ENCODE measurements at regions not wholly inside any gene's neighbourhood (a gene's known extent, or its start where the extent isn't known, plus 50 kb on each side); places are given as distances from the start of the nearest gene placed in this dataset.

DNA sequence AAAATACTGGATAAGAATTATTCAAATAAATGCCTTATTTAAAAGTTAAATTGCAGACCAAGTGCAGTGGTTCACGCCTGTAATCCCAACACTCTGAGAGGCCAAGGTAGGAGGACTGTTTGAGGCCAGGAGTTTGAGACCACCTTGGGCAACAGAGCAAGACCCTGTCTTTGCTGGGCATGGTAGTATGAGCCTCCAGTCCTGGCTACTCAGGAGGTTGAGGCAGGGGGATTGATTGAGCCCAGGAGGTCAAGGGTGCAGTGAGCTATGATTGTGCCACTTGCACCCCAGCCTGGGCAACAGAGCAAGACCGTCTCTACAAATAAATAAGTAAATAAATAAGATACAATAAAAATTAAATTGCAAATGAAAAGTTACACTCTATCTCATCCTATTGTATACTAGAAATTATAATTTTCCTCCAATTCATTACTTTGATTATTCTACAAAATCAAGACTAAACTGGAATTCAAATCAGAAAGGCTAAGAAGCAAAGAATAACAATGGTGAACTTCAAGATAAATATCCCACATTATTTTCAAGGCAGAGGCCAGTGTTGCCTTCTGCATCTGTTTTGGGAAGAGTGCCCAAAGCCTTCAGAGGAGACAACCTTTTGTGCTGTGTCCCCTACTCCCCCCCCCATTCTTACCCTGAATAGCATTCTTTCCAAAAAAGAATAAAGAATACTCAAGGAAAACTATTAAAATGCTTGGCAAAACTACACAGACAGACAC, 73.3 kb upstream of the IRF2BP2 start:
- Histone ChIP-seq H3K4me1 (ENCODE audit: insufficient read depth, low read length) (peaks cover 9% of the 10 kb centered on the region), H3K9ac (ENCODE audit: low read depth, low read length) (no peak overlapping the region), H3K9me3 (ENCODE audit: control insufficient read depth, insufficient read depth, low read length) (peaks cover 7% of the 10 kb centered on the region; the same call in 1 of the 2 replicates), H3K36me3 (ENCODE audit: insufficient read depth, low read length) (no peaks in the 10 kb centered on the region)

DNA sequence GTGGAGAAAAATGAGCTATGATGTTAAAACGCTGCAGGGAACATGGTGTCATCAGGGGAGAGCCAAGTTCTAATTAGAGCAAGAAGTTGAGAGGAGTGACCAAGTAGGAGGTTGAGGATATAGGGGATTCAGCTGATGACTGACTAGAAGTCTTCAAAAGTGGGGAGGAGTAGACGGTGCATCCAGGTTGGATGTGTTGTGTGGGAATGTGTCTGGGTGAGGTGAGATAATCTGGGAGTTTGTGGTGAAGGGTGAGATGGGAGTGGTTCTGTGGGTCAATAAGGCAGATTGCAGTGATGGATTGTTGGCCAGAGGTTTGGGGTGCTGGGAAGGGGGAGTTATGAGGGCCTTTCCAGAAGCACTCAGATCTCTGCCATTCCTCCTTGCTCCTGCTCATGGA, 72.0 kb upstream of the IRF2BP2 start:
- no peak overlapping the region for H3K9ac ChIP-seq (ENCODE audit: low read depth, low read length)
- H3K36me3 ChIP-seq (ENCODE audit: insufficient read depth, low read length), result no peaks in the 10 kb centered on the region
- peaks cover 7% of the 10 kb centered on the region; the same call in 1 of the 2 replicates for H3K9me3 ChIP-seq (ENCODE audit: control insufficient read depth, insufficient read depth, low read length)
- H3K4me1 ChIP-seq (ENCODE audit: insufficient read depth, low read length), result peaks cover 9% of the 10 kb centered on the region

DNA sequence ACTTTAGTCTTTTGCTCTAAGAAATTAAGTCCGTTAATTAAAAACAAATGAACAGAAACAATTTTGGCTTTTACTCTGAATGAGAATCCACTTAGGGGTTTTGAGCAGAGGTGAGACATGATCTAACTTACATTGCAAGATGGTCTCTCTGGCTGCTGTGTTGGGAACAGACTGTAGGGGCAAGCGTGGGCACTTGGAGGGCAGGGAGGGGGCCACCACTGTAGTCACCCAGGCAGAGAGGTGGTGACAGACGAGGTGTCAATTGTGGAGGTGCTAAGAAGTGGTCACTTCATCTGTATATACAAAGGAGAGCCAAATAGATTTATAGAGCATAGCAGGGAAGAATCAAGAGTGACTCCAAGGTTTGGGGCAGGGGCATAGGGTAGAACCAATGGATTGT, 71.1 kb upstream of the IRF2BP2 start:
- peaks cover 4% of the 10 kb centered on the region; the same call in 1 of the 2 replicates for H3K9me3 ChIP-seq (ENCODE audit: control insufficient read depth, insufficient read depth, low read length)
- peaks cover 9% of the 10 kb centered on the region for H3K4me1 ChIP-seq (ENCODE audit: insufficient read depth, low read length)
- no peaks in the 10 kb centered on the region for H3K36me3 ChIP-seq (ENCODE audit: insufficient read depth, low read length)
- no peak overlapping the region for H3K9ac ChIP-seq (ENCODE audit: low read depth, low read length)

DNA sequence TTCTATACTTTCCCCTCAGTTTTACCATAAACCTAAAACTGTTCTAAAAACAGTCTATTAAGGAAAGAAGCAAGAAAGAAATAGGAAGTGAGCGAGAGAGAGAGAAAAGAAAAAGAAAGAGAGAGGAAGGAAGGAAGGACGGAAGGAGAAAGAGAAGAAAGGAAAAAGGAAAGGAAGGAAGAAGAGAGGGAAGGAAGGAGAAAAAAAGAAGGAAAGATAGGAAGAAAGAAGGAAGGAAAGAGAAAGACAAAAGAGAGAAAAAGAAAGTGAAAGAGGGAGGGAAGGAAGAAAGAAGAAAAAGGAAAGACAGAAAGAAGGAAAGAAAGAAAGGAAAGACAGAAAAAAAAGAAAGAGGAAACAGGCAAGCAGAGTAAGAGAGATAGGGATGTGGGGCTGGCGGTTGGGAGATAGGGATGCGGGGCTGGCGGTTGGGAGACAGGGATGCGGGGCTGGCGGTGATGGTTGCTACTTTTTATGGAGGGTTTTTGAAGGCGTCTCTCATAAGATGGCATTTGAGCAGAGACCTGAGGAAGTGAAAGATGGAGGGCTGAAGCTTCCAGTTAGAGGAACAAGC, 70.4 kb upstream of the IRF2BP2 start:
- Histone ChIP-seq H3K4me1 (ENCODE audit: insufficient read depth, low read length) (peaks cover 9% of the 10 kb centered on the region), H3K36me3 (ENCODE audit: insufficient read depth, low read length) (no peaks in the 10 kb centered on the region), H3K9me3 (ENCODE audit: control insufficient read depth, insufficient read depth, low read length) (peaks cover 1% of the 10 kb centered on the region; the same call in 1 of the 2 replicates), H3K9ac (ENCODE audit: low read depth, low read length) (no peak overlapping the region)

DNA sequence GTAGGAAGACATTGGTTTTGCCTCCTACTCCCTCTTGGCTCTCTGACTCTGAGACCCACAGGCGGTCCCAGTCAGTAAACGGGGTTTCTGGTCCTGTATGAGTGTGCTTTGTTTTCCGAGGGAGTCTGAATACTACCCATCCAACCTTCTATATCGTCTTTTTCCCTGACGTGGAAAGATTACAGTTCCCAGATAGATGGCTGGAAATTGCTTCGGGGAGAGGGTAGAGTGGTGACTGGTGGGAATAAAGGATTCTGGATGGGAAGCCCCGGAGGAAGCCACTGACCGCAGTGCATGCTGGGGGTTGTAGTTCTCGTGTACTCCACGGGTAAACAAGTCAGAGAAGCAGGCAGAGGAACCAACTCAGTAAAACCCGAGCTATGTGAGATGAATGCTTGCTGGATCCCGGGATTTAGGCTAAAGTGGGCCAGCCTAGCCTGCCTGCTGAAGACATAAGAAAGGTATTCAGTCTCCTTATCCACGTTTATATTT, 66.2 kb upstream of the IRF2BP2 start:
- H3K9me3 ChIP-seq (ENCODE audit: control insufficient read depth, insufficient read depth, low read length), result no peaks in the 10 kb centered on the region
- H3K4me1 ChIP-seq (ENCODE audit: insufficient read depth, low read length), result no peaks in the 10 kb centered on the region
- H3K36me3 ChIP-seq (ENCODE audit: insufficient read depth, low read length), result no peaks in the 10 kb centered on the region
- H3K9ac ChIP-seq (ENCODE audit: low read depth, low read length), result peak overlapping the region; percentile 55; the same call in 1 of the 2 replicates

DNA sequence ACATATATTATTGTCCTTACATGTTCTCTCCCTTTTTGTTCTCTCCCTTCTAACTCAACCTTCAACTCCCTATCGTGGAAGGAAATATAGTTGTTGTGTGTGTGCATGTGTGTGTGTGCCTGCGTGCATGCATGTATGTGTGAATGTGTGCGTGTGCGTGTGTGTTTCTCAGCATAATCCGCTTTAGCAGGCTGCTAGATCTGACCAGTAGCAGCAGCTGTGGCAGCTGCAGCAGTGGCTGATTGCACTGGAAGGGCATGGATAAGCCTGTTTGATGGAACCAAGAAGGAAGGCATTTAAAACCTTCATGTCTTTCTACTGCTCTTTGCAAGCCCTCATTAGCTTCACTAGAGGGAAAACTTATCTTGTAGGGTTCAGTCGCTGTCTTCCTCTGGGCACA, 65.6 kb upstream of the IRF2BP2 start:
- Histone ChIP-seq H3K4me1 (ENCODE audit: insufficient read depth, low read length) (no peaks in the 10 kb centered on the region), H3K9ac (ENCODE audit: low read depth, low read length) (peak overlapping the region; percentile 55; the same call in 1 of the 2 replicates), H3K36me3 (ENCODE audit: insufficient read depth, low read length) (no peaks in the 10 kb centered on the region), H3K9me3 (ENCODE audit: control insufficient read depth, insufficient read depth, low read length) (no peaks in the 10 kb centered on the region)

DNA sequence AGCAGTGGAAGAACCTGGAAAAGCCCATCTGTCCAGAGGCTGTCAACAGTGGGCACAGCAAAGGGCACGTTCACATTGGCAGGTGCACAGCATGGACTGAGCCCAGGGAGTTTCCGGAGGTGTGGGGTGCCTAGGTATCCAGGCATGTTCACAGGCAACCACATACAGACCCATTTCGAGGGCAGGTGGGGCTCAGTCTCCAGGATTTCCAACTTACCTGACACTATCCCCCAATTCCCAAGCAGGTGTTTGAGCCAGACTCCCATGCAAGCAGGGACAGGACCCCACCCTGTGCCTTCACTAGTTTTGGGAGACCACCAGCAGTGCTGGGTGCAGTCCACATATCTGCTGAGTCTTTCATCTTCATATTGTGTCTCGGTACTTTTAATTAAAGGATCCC, 65.0 kb upstream of the IRF2BP2 start:
- Histone ChIP-seq H3K36me3 (ENCODE audit: insufficient read depth, low read length) (no peaks in the 10 kb centered on the region), H3K4me1 (ENCODE audit: insufficient read depth, low read length) (no peaks in the 10 kb centered on the region), H3K9me3 (ENCODE audit: control insufficient read depth, insufficient read depth, low read length) (no peaks in the 10 kb centered on the region), H3K9ac (ENCODE audit: low read depth, low read length) (no peak overlapping the region)

DNA sequence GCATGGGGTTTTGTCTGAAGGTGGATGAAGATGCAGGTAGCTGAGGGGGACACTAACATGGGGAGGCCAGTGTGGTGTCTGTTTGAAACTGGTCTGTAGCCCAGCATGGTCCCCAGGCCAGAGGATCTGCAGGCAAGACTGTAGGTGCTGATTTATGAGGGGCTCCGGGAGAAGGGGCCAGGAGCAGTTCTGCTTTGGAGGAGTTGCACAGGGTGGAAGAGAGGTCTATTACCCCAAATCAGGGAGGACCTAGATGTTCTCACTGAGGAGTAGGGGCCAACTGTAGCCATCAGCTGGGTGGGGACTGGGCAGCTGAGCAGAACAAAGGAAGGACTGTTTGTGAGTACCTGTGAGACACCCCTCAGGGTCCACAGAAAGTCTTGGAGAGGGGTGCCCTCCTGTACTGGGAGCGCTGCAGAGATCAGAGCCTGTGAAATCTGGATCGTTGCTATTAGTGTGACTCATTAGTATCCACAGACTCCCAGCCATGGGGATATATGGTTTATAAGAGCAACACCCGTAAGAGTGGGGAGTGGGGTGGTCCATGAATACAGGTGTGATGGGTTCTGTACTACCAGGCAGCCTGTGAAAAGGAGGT, 64.3 kb upstream of the IRF2BP2 start:
- no peaks in the 10 kb centered on the region for H3K36me3 ChIP-seq (ENCODE audit: insufficient read depth, low read length)
- no peaks in the 10 kb centered on the region for H3K9me3 ChIP-seq (ENCODE audit: control insufficient read depth, insufficient read depth, low read length)
- no peak overlapping the region for H3K9ac ChIP-seq (ENCODE audit: low read depth, low read length)
- no peaks in the 10 kb centered on the region for H3K4me1 ChIP-seq (ENCODE audit: insufficient read depth, low read length)

DNA sequence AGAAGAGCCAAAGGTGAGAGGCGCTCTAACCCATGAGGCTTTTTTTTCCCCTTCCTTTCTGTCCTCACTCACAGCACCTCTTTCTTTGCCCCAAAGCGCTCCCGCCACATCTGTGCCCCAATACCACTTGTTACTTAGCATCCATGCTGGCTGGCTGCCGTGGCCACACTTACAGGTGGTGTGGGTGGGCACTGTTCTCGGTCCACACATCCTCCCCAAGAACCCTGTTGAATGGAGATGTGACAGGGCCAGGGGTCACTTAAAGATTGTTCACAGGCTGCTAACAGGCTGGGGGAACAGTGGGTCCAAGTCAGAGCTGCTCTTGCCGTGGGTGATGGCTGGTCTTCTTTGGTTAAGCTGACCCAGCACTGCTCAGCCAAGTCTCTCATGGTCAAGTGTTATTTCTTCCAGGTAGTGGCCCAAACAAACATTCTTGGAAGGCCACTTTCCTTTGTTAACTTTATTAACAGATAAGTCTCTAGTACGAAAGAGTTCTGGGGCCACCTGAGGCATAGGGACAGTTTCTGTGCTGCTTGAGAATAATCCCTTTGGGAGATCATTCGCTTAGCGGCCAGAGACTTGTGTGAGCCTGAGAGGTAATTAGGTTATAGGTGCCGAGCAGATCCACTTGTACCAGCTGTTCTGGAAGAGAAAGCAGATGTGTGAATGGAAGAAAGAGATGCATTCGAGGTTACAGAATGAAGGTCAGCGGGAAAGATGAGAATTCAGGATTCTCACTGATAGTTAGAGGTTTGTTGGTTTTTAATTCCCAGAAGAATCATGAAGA, 62.6 kb upstream of the IRF2BP2 start:
- Histone ChIP-seq H3K36me3 (ENCODE audit: insufficient read depth, low read length) (no peaks in the 10 kb centered on the region), H3K9me3 (ENCODE audit: control insufficient read depth, insufficient read depth, low read length) (peaks cover 9% of the 10 kb centered on the region), H3K9ac (ENCODE audit: low read depth, low read length) (no peak overlapping the region), H3K4me1 (ENCODE audit: insufficient read depth, low read length) (no peaks in the 10 kb centered on the region)

DNA sequence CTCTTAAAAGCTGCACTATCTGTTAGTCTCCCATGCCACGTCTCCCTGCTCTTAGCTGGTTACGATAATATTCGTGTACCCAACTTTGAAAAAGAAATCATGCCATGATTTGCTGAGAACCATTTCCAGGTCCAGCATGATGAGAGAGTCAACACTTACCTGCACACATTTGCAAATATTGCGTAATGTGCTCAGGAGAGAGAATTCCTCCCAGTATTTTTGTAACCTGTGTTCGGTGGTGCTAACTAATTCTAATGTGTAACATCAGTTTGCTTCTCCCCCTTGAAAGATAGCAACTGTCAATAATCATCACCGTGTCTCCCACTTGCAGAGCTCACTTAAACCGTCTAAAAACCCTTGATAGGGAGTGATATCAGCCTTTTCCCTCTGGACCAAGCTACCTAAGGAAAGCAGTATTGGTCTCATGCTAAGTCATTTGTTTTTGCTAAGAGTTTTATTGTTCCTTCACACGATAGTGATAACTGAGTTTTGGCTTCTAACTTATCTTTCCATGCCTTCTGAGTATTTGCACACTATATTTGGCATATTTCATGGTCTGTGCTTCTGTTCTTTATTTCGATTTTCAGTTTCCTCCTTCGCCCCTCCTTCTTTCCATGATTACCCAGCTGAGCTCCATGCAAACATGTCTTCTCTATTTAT, 61.1 kb upstream of the IRF2BP2 start:
- H3K9me3 ChIP-seq (ENCODE audit: control insufficient read depth, insufficient read depth, low read length), result peaks cover 15% of the 10 kb centered on the region
- no peaks in the 10 kb centered on the region for H3K4me1 ChIP-seq (ENCODE audit: insufficient read depth, low read length)
- H3K9ac ChIP-seq (ENCODE audit: low read depth, low read length), result no peak overlapping the region
- H3K36me3 ChIP-seq (ENCODE audit: insufficient read depth, low read length), result no peaks in the 10 kb centered on the region

DNA sequence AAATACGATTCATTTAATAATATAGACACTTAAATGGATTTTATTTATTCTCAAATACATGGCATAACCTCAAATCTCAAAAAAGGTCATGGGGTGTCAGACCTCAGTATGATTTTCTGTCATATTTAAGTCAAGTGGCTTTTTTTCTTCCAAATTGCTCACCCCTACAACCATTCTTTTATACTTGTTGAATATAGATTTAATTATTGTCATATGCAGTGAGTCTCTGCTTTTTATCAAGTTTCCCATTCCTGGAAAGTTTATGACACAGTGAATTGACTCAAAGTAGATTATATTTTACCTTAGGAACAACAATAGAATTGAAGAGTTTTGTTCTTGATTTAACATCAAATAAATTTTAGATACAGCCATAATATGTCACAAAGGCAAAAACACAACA, 59.5 kb upstream of the IRF2BP2 start:
- Histone ChIP-seq H3K9me3 (ENCODE audit: control insufficient read depth, insufficient read depth, low read length) (peaks cover 15% of the 10 kb centered on the region), H3K9ac (ENCODE audit: low read depth, low read length) (no peak overlapping the region), H3K4me1 (ENCODE audit: insufficient read depth, low read length) (no peaks in the 10 kb centered on the region), H3K36me3 (ENCODE audit: insufficient read depth, low read length) (no peaks in the 10 kb centered on the region)

DNA sequence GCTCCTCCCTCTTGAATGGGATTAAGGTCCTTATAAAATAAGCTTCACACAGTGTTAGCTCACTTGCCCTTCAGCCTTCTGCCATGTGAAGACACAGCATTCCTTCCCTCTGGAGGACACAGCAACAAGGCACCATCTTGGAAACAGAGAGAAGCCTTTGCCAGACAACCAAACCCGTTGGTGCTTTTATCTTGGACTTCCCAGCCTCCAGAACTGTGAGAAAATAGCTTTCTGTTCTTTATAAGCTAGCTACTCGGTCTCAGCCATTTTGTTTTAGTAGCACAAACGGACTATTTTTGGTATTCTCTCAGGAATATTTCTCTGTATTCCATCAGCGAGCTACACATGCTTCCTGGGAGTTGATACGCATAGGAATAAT, 58.6 kb upstream of the IRF2BP2 start:
- H3K4me1 ChIP-seq (ENCODE audit: insufficient read depth, low read length), result no peaks in the 10 kb centered on the region
- no peak overlapping the region for H3K9ac ChIP-seq (ENCODE audit: low read depth, low read length)
- H3K36me3 ChIP-seq (ENCODE audit: insufficient read depth, low read length), result no peaks in the 10 kb centered on the region
- H3K9me3 ChIP-seq (ENCODE audit: control insufficient read depth, insufficient read depth, low read length), result peaks cover 15% of the 10 kb centered on the region

DNA sequence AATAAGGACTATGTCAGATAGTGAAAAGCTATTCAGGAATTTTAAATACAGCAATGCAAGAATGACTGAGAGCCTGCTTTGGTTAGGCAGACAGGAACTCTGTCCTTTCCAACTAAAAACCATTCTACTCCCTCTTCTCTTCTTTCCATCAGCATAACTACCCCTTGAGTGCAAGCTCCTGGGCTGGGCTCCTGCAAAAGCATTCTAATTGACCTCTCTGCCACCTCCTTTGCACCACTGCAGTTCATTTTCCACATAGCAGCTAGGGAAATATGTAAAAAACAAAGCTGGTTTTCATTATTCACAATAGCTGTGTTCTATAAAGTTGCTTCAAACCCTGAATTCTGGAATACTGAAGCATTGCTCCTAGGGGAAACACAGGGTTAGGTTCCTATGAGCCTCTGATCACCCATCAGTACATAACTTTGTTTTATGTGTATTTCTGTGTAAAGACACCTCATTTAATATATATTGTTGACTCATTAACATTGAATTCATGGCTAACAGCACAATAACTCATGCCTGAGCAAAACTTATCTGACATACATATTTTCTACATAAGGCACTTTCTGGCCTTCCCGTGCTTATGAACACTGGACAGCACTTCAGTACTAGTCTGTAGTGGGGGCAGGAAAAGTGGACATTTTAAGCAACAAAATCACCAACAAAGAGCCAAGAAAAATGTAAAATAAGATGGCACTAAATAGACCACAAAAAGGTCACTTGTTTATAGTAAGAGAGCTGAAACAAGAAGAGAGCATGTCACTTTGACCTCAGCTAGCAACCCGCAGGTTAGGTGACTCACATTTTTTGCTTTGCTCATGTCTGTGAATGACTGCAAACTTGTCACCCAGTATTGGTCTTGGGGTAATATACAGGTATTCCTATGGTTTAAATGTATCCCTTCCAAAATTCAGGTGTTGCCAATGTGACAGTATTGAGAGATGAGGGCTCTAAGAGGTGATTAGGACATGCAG, 57.9 kb upstream of the IRF2BP2 start:
- Histone ChIP-seq H3K9me3 (ENCODE audit: control insufficient read depth, insufficient read depth, low read length) (peaks cover 15% of the 10 kb centered on the region), H3K9ac (ENCODE audit: low read depth, low read length) (no peak overlapping the region), H3K36me3 (ENCODE audit: insufficient read depth, low read length) (no peaks in the 10 kb centered on the region), H3K4me1 (ENCODE audit: insufficient read depth, low read length) (no peaks in the 10 kb centered on the region)
